ENCODE measurements at regions not wholly inside any gene's neighbourhood (a gene's known extent, or its start where the extent isn't known, plus 50 kb on each side); places are given as distances from the start of the nearest gene placed in this dataset.

DNA sequence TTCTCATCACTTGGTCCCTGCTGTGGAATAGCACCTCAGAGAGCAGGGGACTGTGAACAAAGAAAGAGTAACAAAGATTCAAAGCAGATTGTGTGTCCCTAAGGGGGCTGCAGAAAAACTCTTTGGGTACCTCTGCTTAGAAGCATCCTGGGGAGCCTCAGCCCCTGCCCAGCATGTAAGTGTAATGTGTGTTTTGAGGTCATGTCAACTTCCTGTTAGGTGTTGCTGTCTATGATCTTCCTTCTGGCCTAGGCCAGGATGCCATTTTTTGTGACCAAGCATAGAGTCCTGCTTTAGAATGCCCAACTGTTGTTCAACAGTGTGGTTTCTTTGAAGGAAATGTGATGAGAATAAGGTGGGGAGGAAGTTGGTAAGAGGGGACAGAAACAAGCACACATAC is 77.1 kb upstream of the BCL6 start:
- H3K4me3 ChIP-seq (ENCODE audit: low read depth, low read length), result no peak overlapping the region
- no peak for DNase-seq (ENCODE audit: low read depth)
- TF ChIP-seq, protein P1, sequence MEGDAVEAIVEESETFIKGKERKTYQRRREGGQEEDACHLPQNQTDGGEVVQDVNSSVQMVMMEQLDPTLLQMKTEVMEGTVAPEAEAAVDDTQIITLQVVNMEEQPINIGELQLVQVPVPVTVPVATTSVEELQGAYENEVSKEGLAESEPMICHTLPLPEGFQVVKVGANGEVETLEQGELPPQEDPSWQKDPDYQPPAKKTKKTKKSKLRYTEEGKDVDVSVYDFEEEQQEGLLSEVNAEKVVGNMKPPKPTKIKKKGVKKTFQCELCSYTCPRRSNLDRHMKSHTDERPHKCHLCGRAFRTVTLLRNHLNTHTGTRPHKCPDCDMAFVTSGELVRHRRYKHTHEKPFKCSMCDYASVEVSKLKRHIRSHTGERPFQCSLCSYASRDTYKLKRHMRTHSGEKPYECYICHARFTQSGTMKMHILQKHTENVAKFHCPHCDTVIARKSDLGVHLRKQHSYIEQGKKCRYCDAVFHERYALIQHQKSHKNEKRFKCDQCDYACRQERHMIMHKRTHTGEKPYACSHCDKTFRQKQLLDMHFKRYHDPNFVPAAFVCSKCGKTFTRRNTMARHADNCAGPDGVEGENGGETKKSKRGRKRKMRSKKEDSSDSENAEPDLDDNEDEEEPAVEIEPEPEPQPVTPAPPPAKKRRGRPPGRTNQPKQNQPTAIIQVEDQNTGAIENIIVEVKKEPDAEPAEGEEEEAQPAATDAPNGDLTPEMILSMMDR (conservative IDR thresholded peaks at IDR 0.05; ENCODE audit: low read depth, low read length), result no peak

DNA sequence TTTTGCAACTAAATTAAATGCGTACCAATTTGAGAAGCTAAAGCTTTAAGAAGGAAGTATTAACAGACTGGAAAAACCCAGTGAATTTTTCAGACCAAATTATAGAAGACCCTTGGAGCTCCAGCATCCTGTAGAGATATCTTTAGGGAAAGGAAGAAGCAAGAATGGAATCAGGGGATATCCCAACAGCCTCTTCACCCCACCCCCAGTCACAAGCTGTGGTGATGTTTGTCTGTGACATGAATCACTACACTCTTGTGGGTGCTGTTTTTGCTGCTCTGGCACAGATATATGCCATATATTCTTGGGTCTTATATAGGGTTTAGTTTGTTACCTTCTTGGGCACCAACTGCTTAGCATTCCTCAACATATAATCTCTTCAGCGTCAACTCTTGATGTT is 78.5 kb upstream of the BCL6 start:
- TF ChIP-seq, protein P1 (conservative IDR thresholded peaks at IDR 0.05; ENCODE audit: low read depth, low read length), result no peak
- no peak for DNase-seq (ENCODE audit: low read depth)
- no peak overlapping the region for H3K4me3 ChIP-seq (ENCODE audit: low read depth, low read length)

DNA sequence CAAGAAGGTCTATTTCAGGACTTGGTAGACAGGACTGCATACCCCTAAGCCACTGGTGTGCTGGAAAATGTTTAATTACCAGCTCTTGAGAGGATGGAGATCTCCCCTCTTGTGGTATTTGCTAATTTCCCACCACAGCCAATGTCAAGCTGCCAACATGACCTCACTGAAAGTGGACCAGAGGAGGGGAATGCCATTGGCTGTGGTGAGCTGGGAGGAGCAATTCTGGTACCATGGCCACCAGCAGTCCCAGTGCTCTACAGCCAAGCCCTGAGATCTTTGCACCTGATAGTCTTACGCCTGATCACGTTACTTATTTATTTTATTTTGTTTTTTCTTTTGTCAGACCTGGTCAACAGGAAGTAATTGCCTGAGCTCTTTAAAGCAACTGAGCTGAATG is 82.5 kb upstream of the BCL6 start:
- H3K4me3 ChIP-seq (ENCODE audit: low read depth, low read length), result no peak overlapping the region
- TF ChIP-seq, protein P1 (conservative IDR thresholded peaks at IDR 0.05; ENCODE audit: low read depth, low read length), result no peak
- no peak for DNase-seq (ENCODE audit: low read depth)

DNA sequence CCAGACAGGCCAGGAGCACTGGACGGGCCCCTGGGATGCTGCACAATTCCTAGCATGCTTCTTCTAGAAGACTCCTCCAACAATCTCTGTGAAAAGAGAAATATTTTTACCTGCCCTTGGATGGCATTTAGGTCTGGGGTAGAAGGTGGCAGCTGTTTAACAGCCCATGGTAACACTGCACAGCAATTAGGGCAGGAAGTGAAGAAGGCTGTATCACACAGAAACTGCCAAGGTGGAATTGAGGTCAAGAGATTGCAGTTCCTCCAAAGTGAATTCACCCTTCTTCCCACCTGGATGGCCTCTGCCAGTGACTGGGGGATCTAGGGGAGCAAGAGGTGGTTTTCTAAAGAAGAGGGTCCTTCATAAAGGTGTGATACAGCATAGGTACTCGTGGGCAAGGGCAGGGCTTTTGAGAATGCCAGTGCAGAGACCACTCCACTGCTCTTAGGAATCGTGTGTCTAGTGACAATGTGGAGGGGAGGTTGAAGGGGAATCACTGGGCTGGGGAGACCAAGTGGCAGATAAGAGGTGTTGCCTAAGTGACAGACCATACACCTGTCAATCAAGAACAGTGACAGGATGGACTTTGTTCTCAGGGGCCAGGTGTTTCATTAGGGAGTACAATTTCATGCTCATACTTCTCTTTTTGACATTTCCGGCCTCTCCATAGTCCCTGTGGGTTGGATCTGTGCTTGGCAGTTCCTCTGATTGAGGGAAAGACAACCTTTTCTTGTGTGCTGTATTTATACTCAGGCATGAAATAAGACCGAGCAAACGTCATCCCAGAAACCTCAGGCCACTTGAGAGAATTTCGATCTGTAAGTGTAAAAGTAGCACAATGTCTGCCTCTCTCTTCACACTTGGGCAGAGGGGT is 83.5 kb upstream of the BCL6 start:
- TF ChIP-seq, protein P1 (conservative IDR thresholded peaks at IDR 0.05; ENCODE audit: low read depth, low read length), result no peak
- no peak for DNase-seq (ENCODE audit: low read depth)
- no peak overlapping the region for H3K4me3 ChIP-seq (ENCODE audit: low read depth, low read length)

DNA sequence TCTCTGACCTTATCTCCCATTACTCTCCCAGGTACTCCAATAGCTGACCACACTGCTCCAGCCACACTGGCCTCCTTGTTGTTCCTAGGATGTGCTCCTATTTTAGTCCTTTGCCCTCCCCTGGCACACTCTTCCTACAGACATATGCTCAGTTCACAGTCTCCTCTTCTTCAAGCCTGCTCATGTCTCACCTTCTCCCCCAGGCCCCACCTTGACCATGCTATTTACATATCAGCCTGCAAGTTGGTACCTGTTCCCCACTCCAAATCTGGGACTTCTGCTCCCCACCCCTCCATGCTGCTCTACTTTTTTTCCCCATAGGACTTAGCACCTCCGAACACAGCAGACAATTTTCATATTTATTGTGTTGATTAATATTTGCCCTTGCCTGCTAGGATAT is 84.9 kb upstream of the BCL6 start:
- H3K4me3 ChIP-seq (ENCODE audit: low read depth, low read length), result no peak overlapping the region
- no peak for DNase-seq (ENCODE audit: low read depth)
- TF ChIP-seq, protein P1 (conservative IDR thresholded peaks at IDR 0.05; ENCODE audit: low read depth, low read length), result no peak

DNA sequence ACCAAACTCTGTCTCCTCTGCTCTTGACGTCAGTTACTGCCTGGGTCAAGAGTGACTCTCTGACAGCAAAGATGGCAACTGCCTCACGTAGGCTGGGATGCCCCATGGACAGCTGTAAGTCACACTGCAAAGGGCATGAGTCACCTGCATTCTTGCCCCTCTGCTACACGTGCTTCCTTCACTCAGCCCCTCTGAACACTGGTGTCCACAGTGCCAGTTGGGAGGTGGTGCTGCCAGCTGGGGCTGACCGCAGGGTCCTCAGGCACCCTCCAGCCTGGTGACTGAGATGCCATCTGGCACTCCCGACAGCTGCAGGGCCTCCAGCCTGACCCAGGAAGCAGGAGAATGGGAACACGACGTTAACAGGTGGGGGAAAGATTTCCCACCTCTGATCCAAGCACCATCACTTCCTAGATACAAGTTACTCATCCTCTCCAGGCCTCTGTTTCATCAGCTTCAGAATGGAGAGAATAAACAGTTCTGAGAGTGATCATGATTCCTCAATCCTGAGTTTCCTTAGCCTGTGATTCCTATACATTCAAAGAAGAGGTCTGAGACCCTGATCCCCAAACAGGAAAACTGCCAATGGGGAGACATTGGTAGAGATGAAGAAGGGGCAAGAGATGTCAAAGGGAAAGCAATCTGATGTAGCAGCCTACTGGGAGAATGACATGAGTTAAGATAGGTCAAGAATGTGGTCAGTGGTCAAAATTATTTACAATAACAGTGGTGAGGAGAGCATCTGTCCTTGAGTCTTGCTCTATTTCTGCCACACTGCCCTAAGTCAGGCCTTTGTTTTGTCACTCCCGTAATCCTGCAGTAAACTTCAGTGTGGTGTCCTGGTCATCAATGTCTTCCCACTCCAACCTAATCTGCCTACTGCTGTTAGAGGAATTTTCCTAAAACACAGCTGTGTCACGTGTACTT is 86.1 kb upstream of the BCL6 start:
- TF ChIP-seq, protein P1 (conservative IDR thresholded peaks at IDR 0.05; ENCODE audit: low read depth, low read length), result no peak
- no peak for DNase-seq (ENCODE audit: low read depth)
- H3K4me3 ChIP-seq (ENCODE audit: low read depth, low read length), result no peak overlapping the region
